Non-pigmented ciliary epithelial cell (primary cell): ENCODE measurements at regions not wholly inside any gene's neighbourhood (a gene's known extent, or its start where the extent isn't known, plus 50 kb on each side); places are given as distances from the start of the nearest gene placed in this dataset.
"Not testable (repeated sequence)": the region's sequence is repeated elsewhere in the genome, so short reads cannot be mapped to it uniquely, and the experiment has no call there.

Experiments used
- DNase-seq: peaks from one replicate; pipeline ENCODE4 v3.0.0-alpha.2; 2010; ENCODE audit warnings: low read depth

DNA sequence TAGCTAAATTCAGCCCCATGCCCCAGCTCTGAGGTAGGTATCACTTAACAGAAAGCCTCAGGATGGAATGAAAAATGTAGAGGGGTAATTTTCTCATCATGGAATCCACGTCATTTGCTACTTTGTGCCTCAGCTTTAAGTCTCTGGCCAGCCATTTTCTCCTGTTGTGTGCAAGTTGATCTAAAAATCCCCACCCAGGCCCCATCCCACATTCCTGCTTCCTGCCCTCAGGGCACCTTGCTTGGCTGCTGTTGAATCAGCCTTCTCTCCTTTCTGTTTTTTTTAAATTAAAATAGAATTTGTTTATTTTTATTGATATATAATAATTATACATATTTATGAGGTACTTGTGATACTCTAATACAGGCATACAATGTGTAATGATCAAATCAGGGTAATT, 179.9 kb upstream of the TSHZ3 start:
- no peak for DNase-seq

DNA sequence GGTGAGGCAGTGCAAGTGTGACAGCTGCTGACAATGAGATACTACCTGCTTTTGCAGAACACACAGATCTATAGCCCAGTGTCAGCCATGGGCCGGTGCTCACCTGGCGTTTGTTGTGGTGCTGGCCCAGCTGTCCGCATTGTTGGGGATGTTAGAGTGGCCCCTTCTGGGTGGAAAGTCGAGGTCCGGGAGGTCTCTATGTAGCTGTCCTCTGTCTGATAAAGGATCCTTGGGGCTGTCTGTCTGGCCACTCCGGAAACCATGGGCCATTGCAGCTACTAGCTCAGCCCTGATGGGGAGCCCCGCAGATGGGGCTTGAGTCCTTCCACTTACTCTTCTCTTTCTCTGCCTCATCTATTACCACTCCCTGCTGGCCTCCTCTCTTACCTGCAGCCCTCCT, 181.5 kb upstream of the TSHZ3 start:
- no peak for DNase-seq

DNA sequence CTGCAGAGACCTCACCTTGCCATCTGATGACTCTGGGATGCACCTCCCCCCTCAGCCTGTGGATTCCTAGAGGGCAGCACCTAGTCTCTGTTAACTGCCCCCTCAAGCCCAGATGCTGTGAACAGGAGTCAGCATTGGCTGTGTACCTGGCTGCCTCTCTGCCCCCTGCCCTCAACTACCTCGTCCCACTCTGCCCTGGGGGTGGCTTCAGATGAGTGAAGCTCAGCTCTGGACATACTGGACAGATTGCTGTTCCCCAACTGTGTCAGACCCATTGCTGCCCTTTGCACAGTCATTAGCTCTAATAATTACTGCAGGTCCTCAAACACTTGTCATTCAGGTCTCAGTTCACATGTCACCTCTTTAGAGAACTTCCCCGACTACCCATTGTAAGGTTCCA, 182.1 kb upstream of the TSHZ3 start:
- DNase-seq, result no peak

DNA sequence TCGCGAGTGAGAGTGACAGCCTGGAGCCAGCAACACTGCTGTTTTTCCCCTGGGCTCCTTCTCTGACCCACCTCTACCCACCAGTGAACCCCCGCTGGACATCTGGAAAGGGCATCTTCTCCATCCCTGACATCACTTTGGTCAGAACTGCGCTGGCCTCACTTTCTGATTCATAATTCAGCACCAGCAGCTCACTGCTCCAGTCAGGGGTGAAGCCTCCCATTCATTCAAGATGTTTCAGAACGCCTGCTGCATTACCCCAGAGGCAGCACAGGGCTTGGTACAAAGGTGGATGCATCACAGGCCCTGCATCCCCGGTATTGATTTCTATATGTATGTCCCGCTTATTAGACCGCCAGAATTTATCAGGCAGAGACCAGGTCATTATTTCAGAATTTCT, 182.8 kb upstream of the TSHZ3 start:
- DNase-seq, result no peak

DNA sequence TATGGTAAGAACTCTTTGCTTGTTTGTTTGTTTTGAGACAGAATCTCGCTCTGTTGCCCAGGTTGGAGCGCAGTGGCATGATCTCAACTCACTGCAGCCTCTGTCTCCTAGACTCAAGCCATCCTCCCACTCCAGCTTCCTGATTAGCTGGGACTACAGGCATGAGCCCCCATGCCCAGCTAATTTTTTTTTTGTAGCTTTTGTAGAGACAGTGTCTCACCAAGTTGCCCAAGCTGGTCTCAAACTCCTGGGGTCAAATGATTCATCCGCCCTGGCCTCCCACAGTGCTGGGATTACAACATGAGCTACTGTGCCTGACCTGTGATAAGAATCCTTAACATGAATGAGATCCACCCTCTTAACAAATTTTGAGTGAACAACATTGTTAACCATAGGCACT, 183.9 kb upstream of the TSHZ3 start:
- no peak for DNase-seq

DNA sequence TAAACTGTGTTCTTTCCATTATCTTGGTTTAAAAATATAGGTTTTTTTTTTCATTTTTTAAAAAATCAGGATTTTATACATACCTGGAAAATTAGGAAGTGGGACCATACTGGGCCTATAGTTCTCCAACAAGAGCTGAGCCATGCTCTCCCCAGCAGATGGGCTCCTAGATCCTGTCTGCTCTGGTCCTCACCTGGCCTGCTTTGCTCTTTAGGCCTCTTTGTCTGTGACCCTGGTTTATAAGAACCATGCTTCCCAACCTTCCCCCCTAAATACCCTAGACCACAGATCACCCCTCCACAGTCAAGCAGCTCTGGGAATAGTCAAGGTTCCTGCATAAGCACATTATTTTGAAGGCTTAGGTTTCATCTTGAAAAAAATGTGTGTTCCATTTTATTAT, 185.0 kb upstream of the TSHZ3 start:
- DNase-seq, result no peak

DNA sequence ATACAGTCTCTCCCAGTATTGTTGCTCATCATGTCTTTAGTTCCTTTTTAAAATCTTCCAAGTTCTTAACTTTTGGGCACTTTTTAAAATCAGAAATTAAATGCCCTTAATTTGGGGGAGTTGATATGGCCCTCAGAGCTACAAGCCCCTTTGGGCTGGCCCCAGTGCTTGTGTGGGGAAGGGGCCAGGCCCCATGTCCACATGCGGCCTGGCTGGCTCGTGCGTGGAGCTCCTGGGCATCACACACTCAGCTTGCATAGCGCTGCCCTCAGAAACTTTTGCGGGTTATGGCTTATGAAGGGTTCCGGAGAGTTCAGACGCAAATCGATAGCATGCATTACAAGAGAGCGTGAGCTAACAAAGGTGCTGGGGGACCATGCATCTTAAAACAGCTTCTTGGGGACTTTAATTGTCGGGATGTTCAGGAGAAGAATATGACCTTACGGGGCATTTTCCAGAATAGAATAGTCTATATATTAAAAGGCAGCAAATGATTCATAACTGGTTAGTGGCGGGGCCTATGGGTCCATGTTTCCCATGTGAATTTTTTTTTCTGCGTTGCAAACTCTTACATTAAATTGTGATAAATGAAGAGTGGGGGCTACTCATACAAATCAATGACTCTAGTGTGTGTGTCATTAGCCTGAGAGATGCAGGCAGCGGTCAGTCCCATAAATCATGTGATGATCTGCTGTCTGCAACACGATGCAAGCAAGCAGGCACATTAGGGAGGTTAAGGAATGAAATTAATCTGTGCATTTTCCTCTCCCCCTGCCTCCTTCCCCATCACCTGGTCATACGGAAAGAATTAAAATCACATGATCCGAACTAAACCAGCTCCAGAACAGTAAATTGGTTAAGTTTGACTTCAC, 185.8 kb upstream of the TSHZ3 start:
- DNase-seq, result no peak

DNA sequence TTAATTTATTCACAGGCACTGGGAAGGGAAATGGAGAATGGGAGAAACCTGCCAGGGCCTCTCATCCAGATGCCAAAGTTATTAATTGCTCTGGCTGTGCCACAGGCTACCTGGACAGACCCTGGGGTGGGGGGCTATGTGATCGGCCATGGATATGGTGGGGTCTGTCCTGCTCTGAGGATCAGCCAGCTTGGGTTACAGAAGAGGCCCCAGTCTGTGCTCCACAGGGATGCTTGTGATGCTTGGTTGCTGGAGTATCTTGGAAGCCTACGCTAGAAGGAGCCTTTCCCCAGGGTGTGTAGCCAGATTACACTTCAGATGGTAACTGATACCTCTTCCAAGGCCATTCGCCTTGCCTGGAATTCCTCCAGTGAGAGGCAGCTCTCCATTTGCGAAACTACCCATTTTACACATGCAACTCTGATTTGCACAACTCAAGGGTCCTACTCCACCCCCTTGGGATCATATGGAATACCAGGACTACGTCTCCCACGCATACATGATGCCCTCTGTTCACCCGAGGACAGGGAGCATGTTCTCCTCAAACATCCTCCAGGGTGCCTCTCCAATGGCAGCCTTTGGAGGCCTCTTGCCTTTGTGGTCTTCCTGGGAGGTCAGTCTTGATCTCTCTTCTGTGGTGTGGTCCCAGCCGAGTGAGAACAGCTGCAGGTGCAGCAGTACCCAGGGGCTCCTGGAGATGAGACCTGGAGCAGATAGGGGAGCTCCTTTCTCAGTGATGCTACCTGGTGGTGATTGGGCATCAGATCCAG, 186.6 kb upstream of the TSHZ3 start:
- no peak for DNase-seq

DNA sequence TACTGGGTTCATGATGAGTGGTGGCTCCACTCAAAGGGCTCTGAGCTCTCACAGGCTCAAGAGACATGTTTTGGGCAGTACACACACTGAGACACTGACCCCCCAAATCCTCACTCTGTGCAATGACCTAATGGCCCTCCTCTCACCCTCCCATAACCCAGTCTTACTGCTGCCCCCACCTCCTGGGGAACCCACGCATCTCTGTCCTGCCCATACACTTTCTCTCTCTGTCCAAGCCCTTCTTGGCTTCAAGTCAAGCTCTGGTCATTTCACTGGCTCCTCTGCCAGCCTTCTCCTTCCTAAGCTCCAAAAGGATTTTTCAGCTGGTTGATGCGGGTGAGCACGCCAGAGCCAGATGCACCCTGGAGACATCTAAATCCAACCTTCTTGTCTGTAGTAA, 187.9 kb upstream of the TSHZ3 start:
- DNase-seq, result no peak

DNA sequence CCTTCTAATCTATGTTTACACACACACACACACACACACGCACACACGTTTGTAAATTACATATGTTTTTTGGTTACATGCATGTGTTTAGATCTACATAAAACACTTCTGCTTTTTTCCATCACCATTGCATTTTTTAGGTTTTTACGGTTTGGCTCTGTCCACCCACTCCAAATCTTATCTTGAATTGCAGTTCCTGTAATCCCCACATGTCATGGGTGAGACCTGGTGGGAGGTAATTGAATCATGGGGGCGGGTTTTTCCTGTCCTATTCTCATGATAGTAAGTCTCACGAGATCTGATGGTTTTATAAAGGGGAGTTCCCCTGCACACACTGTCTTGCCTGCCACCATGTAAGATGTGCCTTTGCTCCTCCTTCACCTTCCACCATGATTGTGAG, 188.7 kb upstream of the TSHZ3 start:
- DNase-seq, result not testable (repeated sequence)

DNA sequence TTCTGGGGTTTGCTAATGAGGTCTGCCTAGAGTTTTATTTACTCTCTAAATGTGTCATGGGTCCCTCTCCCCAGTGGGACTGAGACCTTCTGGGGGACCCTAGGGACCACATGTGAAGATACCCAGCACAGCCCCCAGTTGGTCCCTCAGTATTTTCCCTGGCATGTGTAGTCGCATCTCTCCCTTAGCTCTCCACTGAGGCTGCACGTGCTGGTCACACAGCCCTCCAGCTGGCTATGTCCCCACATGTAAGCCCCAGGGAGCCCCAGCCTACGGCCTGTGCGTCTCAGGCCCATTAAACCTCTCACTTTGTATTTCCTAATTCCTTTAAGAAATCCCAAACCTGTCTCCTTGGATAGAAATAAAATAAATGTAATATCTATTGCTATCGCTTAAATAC, 189.6 kb upstream of the TSHZ3 start:
- no peak for DNase-seq

DNA sequence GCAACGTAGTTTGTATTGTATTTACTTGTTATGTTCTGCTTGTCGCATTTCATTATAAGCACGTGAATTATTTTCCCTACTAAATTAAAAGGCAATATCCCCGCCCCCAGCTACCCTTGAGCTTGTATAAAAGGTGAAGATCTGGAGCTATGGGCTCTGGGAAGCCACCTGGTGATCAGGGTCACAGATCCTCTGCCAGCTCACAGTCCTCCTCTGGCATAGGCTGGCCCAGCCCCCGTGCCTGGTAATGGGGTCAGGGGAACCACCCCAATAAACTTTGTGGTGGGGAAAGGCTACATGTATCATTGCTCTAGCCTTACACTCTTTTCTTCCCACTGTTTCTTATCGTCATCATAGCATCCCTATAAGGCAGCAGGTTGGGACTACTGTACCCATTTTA, 190.2 kb upstream of the TSHZ3 start:
- no peak for DNase-seq

DNA sequence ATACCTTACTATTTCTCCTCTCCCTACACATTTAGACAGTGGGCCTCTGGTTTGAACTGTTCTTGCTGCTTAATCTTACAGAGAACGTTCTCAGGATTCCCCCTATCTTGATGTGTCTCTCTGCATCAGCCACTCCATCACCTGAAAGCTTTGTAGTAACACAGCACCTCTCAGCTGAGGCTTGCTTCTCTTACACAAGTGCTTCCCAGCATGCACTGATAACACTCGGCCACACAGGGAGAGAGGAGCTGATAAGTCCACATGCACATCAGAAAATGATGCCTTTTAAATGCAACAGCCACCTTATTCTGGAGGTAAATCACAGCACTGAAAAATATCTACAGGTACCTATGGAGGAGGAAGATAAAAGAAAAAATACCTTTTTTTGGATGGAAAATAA, 192.2 kb upstream of the TSHZ3 start:
- no peak for DNase-seq

DNA sequence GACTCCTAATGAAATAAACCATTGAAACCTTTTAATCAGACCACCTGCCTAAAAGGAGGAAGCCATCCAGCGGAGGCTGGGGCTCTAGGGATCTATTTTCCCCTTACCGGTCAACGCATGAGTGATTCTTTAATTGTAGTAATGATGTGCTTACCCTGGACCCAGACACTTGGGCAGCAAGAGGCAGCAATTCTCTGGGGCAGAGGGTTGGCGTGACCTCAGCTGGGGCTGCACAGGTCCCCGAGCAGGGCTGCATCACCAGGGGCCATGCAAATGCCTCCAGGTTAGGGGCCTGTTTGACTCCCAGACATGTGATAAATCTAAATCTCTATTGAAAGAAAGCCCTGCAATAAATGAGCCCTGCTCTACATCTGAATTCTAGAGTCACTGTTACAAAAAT, 194.2 kb upstream of the TSHZ3 start:
- no peak for DNase-seq

DNA sequence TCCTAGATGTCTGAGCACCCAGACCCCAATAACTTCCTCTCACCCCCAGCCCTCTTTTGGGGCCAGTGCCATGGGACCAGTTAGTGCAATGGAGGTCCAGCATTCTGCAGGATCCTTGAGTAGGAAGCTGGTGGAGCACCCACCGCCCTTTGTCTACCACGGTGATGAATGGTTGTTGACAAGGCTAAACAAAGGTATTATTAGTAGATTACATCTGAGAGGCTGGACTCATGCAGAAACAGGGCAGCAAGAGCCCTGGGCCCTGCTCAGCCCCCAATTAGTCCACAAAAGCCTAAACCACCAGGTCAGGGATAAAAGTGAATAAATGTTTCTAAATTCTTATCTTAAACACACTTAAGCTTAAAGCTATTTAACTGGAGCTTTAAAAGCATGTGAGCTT, 196.5 kb upstream of the TSHZ3 start:
- DNase-seq, result no peak

DNA sequence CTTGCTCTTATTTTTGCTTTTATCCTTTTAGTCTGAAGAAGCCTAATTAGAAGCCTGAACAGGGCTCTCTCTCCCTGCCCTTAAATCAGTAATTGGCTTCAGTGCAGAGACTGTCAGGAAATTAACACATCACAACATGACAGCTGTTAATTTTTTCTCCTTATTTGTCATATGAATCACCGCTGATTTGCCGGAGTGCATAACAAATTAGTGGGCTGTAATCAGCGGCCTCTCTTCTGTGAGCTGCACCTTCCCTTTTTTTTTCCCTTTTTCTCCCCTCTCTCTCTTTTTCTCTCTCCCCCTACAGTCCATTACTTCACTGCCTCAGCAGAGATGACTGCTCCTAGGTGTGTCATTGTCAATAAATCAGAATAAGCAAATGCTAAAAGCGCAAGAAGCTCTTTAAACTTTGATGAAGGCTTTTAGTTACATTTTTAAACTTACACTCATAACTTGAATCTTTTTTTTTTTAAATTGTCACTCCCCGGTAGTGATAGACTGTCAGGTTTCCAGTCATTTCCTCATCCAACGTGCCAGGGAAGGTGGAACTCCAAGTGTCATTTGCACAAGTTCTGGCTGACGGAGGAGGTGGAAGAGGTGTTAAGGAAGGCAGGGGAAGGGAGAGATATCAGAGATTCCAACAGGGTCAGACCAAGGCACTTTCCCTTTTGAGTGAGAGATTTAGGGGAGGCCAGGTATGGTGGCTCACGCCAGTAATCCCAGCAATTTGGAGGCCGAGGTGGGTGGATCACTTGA, 197.1 kb upstream of the TSHZ3 start:
- no peak for DNase-seq

DNA sequence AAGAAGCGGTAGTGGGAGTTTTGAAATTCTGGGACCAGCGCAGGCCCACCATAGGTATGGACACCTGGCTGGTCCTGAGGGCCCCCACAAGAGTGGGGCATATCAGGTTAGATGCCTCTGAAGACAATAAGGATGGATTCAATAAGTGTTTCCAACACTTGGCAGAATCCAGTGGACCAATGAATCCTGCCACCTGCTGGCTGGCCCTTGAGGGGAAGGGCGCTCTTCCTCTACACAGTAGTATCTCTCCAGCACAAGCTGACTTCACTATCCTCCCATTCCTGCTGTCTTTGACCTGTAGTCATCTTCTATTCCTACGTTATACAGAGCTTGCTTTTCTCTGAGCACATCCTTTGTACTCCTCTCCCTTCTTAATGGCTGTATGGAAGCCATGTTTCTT, 199.7 kb upstream of the TSHZ3 start:
- DNase-seq, result peak; percentile 4

DNA sequence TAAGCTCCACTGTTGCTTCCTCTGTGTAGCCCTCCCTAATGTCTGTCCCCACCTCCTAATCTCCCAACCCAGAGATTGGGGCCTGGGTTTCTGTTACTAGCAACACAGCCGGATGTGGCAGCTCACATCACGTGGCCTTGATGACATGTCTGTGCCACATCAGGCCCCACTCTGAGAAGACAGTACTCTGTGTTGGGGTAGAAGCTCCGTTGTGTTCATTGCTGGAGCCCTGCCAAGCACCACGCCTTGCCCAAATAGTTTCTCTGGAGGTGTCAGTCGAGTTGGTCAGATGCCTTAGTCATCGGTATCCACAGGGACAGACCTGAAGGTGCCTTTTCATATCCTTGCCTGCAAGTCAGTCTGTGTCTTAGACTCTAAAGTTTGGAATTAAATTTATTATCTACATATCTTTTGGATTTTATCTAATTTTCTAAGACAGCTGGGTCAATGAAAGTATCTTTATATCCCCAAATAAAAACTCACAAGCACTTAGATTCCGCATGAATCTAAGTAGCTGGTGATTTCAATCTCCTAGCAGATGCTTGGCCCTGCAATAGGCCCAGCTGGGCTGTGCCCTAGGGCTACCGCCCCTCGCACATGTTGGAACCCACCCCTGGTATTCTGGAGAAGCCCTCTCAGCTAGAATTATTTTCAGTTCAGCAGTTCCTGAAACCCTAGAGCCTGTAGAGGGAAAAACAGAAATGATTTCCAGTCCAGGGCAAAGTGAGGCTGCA, 204.0 kb upstream of the TSHZ3 start:
- DNase-seq, result no peak

DNA sequence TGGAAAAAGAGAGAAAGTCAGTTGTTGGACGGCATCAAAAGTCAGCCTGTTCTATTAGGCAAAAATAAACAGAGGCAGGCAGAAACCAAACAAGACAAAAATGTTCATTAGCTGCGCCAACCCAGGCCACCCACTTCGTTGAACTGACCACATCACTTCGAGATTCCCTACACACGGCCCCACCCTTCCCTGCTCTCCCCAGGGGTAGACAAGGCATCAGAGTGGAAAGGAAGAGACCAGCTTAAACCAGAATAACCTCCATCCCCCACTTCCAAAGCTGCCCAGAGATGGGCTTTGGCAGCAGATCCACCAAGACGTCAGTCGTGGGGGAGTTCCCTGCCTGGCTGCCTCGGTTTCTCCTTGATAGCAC, 204.6 kb upstream of the TSHZ3 start:
- no peak for DNase-seq

DNA sequence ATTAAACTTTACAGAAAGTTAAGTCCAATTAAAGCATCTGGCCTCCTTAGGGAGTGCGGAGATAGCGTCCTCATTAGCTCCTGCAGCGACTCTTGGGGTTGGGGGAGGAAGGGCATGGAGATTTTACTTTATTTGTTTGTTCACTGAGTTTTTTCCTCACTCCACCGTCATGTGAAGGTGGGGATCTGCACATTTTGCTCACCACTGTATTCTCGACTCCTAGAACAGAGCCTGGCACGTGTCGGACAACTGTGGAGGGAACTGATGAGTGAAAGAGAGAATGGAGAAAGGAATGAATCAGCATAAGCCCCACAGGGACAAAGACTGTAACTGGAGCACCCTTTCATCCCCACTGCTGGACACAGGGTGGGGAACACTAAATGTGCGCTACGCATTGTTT, 205.1 kb upstream of the TSHZ3 start:
- no peak for DNase-seq

DNA sequence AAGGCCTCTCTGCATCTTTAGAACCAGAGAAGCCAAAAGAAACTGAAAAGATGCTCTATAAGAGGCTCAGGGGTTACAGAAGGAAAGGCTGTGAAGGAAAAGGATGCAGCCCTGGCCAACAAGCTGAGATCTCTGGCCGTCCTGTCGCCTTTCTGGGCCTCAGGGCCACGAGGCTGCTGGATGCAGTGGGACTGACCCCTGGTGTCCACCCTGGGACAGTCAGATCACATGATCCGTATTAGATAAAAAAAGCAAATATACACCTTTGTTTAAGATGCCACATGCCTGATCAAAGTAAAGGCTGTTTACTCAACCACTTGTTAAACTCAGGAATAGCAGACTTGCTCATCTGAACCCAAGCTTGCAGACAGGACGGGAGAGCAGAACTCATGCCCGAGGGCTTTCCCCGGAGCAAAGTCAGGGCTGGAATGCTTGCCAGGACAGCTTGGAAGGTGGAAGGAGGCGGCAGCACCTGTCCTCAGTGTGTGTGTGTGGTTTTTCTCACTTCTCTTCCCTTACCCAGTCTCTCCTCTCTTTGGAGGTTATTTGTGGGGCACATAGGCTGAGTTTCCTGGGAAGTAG, 206.5 kb upstream of the TSHZ3 start:
- no peak for DNase-seq

DNA sequence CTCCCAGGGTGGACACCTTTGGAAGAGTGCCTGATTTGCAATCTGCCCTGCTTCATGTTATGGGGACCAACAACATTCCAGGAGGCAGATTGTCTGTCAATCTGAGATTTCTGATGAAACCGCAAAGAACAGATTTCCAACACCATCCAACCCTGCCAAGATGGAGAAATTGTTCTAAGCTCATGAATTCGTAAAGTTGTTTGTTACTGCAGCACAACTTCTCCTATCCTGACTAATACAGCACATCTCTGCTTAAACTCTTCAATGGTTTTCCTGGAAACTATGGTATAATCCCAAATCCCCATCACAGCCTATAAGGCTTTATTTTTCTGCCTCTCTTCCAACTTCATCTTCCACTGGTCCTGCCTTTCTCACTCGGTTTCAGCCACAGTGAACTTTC, 210.3 kb upstream of the TSHZ3 start:
- no peak for DNase-seq
